HUDEP-2 (cell line): ENCODE measurements at regions not wholly inside any gene's neighbourhood (a gene's known extent, or its start where the extent isn't known, plus 50 kb on each side); places are given as distances from the start of the nearest gene placed in this dataset.

Experiments used
- DNase-seq, 76 experiments: peaks; one replicate each; lab custom pipeline; 2025; ENCODE audit not compliant: unreplicated experiment in 76 of 76; lab: John Stamatoyannopoulos, UW

DNA sequence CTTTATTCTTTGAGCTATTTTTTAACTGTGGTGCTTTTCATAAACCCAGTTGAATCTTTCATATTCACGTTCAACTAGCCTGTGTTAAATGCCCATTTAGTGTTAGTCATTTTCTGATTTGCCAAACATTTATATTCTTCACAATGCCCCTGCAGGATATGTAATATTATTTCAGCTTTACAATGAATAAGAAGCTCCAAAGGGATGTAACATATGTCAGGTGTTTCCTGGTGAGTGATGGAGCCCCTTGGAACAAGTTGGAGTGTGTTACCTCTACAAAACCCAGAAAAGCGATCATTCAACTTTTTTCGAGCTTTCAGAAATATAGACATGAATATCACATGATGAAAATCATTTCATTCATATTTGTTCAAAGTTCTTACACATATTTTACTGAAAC, 471.0 kb upstream of the CDH2 start:
- no peak for DNase-seq

DNA sequence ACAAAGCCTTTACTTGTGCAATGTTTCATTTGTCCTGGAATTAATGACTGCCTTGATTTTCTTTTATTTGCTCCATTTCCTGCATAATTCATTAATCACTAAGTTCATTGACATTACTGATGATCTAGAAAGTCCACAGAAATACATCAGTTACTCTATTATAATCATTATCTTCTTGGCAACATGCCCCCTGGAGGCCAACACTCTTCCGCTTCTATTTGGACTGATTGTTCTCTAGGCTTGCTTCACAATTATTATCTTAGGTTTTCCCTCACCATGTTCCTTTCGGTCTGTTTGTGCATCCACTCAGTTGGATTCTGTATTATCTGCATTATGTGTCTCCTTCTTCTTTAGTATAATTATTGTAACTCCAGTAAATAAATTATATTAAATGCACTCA, 461.0 kb upstream of the CDH2 start:
- no peak for DNase-seq

DNA sequence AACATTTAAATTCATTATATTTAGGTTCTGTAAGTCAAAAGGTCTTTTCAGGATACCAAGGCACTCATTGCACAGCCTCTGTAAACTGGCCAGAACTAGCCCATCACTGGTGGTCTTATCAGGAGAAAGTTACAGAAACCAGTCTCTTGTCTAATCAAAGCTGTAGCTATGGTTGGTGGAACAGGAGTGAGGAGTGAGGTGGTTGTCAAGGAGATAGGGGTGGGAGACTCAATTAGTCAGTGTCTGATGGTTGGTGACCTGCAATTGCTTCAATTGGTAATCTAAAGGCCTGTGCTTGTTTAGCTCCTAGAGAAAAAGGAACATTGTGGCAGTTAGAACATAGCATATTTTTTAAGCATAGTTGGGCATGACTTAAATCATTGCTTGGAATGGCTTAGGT, 458.6 kb upstream of the CDH2 start:
- DNase-seq: no peak

DNA sequence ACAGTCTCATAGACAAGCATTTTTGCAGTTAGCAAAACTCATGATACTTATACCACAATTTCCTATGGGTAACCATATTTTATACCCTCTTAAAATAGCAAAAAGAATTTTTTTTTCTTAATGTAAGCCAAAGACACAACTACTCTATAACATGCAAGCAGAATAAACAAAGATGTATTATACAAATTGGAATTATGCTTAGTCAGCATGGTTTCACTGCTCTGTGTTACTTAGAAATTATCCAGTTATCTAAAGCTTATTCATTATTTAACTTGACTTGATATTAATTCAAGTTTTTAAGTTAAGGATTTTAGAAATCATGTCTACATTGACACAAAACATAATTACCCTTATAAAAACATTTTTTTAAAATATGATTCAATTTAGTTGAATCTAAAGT, 449.8 kb upstream of the CDH2 start:
- DNase-seq: no peak

DNA sequence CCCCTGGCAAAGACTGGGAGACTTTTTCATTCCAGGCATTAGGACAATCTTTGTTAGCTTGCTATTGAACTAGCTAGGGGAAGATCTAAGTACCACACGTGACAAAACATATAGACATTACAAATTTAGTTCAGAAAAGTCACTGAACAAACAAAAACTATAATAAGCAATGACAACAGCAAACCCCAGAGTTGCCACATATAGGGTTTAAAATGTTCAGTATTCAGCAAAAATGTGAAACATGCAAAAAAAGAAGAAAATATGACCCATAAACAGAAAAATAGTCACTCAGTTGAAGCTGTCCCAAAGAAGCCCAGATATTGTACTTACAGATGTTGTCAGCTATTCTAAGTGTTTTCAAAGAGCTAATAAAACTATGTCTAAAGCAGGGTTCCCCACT, 431.1 kb upstream of the CDH2 start:
- DNase-seq: no peak

DNA sequence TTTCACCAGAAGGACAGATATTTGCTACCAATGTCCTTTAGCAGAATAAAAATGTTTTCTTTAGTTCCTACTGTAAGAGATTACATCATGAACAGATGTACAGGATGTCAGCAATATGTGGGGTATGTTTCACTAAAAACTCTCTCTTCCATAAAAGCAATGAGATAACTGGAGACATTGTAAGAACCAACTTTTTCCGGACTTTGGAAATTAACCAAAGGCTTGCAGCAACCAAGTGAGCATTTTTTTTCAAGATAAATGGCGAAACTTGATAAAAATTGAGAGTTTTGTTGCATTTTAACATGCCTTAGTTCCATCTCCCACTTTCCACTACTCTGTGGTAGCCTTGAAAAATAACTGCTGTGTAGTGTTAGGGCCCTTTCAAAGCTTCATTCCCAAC, 429.8 kb upstream of the CDH2 start:
- DNase-seq: no peak

DNA sequence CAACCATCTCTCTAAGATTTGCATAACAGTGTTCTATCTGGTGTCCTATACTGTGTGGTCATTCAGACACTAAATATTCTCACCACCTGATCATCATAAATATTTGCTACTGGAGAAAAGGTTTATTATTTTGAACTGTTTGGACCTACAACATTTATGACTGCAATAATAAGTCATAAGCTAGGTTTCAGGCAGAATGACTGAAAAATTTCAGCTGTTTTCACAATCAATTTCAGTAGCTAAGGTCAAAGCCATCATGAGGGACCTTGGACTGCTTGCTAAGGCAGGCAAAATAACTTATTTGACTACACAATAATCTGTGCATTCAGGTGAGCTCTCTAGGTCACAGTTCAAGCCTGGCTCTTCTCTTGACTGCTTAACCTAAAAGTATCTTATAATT, 425.5 kb upstream of the CDH2 start:
- no peak for DNase-seq

DNA sequence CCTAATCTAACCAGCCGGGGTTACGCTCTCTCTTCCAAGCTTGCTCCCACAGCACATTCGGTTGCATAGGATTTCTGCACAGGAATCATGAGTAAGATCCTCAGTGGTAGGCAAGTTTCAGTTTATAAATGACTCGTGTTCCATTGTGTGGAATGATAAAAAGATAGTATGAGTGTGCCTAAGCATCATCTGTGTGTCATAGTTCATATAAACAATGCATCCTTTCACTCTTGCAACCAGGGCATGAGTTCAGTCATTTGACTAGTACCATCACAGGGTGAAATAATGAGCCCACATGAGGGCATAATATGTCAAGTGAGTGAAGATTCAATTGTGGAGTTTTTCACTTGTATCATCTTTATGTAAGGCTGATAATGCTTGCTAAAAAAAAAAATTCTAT, 417.1 kb upstream of the CDH2 start:
- DNase-seq: no peak

DNA sequence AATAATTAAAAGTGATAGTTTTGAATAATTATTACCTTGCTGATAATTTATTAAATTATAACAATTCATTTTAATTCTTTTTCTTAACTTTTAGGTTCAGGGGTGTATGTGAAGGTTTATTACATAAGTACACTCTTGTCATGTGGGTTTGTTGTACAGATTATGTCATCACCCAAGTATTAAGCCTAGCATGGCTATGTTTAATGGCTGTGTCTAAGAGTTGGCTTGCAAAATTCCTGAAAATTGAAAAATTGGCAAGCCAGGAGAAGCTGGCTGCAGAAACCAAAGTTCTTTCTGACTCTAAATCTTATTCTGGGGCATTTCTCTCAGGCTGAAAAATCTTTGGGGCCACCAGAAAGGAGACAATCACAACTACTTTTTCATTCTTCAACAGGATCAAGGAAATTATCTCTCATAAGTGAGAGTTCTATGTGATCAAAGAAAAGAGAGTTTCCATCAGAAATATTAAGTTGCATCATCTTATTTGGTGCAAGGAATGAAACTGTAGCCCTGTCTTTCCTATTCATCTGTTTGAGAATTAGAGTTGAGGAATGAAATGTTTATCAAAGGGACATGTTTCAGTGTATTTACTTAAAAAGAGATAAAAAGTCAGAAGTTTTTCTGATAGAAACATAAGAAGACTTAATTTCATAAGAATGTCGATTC, 412.1 kb upstream of the CDH2 start:
- no peak for DNase-seq

DNA sequence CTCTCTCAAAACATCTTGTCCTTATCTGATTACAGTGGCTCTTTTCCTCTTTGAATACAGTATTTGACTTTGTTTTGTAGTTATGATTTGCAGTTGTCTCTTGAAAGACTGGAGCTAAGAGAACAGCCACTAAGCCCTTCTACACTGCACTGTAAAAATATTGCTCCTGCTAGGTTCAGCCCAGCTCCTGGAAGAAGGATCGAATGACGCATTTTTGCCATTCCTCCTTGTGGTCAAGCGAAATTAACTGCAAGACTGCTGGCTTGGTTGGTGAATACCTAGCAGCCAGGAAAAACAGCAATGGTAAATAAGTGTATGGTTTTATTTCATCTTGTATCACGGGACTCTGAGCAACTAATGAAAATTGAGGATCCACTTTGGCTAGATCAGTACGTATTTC, 407.8 kb upstream of the CDH2 start:
- DNase-seq: no peak

DNA sequence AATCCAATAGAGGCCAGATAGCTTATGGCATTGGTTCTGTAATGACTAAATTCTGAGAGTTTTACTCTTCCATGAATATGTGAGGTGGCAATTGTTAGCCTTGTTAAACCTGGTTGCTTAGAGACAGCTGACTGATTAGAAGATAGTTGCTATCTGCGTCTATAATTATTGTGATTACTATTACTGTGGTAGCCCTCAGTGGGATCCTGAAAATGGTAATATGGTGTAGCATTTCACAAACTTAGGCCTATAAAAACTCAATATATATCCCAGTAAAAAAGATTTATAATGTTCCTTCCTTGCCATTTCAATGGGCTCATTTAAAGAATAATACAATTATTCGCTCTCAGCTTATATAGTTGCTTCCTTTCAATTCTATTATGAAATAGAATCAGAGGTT, 405.8 kb upstream of the CDH2 start:
- no peak for DNase-seq

DNA sequence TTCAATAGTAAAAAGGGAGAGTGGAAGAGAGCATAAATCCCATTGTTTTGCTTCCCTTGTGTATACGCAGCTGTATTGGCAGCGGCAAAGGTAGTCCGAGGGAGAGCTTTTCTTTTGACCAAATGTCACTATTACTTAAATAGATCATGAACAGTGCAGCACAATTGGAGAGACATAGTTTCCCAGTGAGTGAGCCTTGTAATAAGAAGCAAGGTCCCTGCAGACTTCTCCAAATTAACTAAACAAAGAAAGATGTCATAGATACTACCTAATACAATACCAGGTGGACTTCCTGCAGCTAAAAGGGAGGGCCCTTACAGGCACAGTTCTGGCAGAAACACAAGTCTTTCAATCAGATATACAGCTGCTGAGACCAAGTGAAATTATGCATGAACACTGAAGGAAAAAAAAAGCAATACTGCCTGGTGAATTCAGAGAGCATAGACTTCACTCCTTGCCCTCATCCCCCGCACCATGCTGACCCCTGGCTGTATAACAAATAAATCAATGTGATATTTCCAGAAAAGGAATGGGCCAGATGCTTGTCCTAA, 404.7 kb upstream of the CDH2 start:
- peak in 15 of 76 experiments; percentile 1 to 99 (median 96) for DNase-seq

DNA sequence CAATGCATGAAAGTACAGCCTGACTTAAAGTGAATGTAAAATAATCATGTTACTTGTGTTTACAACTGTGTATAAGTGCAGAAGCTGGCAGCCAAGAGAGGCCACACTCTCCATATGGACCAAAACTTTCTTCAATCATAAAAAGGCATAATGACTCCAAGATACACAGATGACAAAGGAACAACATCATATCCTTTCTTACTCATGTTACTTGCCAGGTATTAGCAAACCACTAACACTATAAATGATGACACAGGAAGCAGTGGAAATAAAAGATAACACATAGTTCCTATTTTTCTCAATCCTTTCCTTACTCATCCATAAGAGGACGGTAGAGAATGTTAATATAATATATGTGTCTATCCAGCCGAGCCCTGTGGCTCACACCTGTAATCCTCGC, 400.0 kb upstream of the CDH2 start:
- DNase-seq: no peak

DNA sequence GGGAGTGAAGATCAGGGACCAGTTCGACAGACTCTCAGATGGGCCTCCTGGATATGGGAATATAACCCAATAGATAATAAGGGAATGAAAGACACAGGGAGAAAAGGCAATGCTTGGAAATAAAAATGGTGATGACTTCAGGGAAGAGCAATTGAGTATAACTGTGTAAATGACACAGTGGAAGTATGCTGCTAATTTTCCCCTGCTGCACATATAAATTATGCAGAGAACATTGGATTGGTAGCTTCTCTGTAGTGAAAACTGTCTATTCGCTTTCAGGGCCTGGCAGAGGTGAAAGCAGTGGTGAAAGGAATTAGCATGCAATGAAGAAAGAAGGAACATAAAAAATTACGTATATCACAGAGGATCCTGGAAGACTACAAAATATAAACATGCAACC, 398.2 kb upstream of the CDH2 start:
- no peak for DNase-seq

DNA sequence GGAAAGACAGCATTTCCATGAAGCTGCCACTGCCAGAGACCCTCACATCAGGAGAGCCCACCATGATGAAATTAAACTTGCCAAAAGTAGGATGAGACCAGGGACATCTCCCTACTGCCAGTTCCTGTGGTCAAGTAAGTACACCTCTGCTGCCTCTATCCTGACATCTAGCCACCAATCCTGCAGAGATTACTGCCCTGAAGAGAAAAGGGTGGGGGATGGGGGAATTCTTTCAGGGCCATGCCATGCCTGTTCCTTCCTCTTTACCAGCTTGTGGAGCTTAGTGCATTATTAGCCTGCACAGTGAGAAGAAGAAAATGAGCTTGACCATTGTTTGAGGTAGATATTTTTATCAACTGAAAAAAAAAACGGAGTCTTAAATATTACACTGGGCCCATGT, 397.2 kb upstream of the CDH2 start:
- DNase-seq: no peak

DNA sequence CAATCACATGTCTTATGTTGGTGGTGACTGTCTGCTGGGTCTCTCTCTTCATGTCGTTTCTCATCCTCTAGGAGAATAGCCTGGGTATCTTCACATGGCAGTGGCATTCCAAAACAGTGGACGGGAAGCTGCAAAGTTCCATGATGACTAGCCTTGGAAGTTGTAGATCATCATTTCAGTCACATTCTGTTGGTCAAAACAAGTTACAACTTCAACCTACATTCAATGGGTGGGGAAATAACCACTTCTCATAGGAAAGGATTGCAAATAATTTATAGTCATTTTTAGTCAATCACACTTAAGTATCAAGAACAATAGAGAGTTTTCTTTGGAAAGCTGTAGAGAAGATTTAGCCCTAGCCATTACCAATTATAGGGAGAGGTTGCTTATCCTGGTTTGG, 395.0 kb upstream of the CDH2 start:
- no peak for DNase-seq

DNA sequence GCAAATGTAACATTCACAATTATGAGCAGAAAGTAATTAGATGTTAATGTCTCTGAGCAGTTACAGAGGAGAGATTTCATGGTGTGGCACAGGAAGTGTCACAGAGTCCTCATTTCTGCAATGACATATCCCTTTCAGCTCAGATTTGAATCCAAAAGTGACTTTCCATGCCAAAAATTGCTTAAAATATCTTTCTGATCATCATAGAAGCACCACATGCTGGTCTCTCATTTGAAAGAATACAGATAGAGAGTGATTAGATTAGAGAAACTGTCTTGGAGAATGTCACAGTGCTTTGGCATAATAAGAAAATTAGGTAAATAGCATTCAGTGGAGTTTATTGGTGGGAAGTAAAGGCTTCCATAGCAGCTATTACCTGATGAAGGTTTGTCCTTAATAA, 383.4 kb upstream of the CDH2 start:
- no peak for DNase-seq

DNA sequence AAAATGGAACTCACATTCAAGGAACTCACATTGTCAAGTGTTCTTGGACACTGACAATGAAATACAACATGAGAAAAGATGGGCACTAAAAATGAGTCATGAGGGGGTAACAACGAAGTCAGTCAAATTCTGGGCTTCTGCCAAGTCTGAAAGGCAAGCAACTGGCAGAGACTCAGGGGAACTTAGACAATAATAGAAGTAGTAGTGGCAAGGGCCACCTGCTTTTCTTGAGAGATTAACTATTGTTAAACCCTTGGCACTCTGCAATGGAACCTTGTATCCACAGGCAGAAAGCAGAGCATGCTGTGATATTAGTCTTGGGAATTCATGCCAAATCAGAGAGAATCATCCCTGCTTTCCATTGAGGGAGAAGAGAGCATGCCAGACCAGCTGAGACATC, 382.6 kb upstream of the CDH2 start:
- no peak for DNase-seq

DNA sequence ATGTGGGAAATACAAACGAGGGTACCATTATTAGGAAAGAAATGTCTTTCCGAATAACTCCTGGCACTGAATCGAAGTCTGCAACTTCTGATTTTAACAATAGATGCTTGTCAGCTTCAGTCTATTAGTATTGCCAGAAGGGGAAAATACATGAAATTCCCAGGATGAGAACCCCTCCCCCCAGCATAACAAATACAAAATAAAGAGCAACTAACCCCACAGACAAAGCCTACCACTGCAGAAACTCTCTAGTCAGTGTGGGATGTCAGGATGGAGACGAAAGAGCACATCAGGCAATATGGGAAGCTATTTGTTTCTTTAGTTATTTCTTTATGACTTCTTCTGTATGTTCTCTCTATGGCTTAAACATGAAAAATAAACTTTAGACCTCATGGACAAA, 365.0 kb upstream of the CDH2 start:
- no peak for DNase-seq

DNA sequence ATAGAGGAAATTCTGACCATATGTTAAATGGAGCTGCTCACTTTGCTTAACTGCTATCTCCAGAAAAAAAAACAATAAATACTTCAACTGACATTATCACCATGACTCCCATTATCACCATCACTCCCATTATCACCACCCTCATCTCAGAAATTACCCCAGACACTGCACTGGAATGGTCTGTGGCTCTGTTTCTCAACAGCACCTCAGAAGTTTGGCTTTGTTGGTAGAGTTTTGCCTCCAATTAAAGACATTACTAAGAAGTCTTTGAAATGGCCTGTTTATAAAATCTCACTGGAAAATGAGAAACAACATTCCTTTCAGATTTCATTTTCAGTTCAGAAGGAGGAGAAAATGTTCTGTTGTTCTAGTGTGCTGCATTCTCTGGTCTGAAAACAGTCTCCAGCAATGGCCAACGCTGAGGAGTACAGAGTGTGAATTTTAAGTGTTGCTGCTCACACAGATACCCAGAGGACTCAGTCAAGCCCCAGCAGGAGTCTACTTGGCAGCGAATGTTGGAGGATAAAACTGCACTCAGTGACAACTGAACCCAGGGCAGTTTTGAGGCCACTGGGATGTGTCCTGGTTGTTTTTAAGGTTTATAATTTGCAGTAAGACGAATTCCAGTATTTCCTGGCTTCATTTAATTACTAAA, 364.5 kb upstream of the CDH2 start:
- no peak for DNase-seq

DNA sequence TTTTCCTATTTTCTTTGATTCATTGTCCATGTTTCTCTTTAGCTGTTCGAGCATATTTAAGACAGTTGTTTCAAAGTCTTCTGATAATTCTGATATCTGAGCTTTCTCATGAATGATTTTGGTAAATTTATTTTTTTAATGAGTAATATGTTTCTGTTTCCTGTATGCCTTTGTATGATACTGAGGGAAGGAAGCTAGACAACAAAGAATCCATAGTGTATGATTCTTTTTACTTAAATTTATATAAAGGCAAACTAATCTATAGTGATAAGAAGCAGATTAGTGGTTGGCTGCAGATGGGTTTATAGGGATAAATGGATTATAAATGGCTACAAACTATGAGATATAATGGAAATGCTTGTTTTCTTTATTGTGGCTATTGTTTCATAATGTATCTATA, 352.7 kb upstream of the CDH2 start:
- no peak for DNase-seq

DNA sequence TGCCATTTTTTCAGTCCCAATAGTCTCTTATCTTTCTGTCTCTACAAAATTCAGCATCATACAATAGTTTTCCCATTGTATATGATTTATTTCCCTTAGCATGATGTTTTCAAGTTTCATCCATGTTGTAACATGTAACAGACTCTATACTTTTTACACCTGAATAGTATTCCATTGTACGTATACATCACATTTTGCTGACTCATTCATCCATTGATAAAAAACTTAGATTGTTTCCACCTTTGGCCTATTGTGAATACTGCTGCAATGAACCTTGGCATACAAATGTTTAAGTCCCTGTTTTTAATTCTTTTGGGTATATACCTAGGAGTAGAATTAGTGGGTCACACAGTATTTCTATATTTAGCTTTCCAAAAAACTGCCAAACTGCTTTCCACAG, 349.3 kb upstream of the CDH2 start:
- no peak for DNase-seq
